ENCODE measurements at regions not wholly inside any gene's neighbourhood (a gene's known extent, or its start where the extent isn't known, plus 50 kb on each side); places are given as distances from the start of the nearest gene placed in this dataset.

- no peaks in the 10 kb centered on the region for H3K36me3 ChIP-seq (ENCODE audit: control insufficient read depth in 2 of 2, extremely low read depth in 1 of 2, insufficient read depth in 2 of 2, low read length in 2 of 2)
- peaks cover 20 to 30% of the 10 kb centered on the region in 2 experiments for H3K27me3 ChIP-seq (ENCODE audit: control insufficient read depth in 2 of 2, insufficient read depth in 2 of 2, low read length in 2 of 2)
- no peaks in the 10 kb centered on the region for H3K79me2 ChIP-seq (ENCODE audit: control insufficient read depth, insufficient read depth, low read length)
- intact Hi-C loops (cut with micrococcal nuclease) (loop anchor here (1.0 to 2.0 kb wide), 5 partner anchors 55 to 362 kb away; partner anchors contain the start of gene NAT10), dilution Hi-C loops (cut with MboI; ENCODE audit: extremely low pct_ligation_motif_present, low sequenced_read_pairs) (no loop called here)
- no peak overlapping the region for H2AFZ ChIP-seq (ENCODE audit: low read depth, low read length)
- no peaks in the 10 kb centered on the region for H3K4me1 ChIP-seq (ENCODE audit: control insufficient read depth, extremely low read depth, insufficient read depth, low read length)
- no peak overlapping the region for H3K9ac ChIP-seq (replicated peaks; ENCODE audit: extremely low read depth, insufficient read depth, low read length)
- no peaks in the 10 kb centered on the region for H3K9me3 ChIP-seq (replicated peaks; ENCODE audit: control insufficient read depth, insufficient read depth, low read length)
- FAIRE-seq (no peak), DNase-seq (ENCODE audit: low read depth, low spot score) (no peak)
- H4K20me1 ChIP-seq (replicated peaks; ENCODE audit: control insufficient read depth, extremely low read depth, insufficient read depth, low read length), result no peaks in the 10 kb centered on the region
- no peak overlapping the region for H3K4me2 ChIP-seq (ENCODE audit: insufficient read depth, low read length)
- ChIA-PET POLR2A (no interaction called here), CTCF (interaction anchor here (0.8 to 6.6 kb wide), 24 partner anchors 9 to 495 kb away, joined by 3 to 74 read pairs (median 4); partner anchors contain the start of genes ABTB2, CAPRIN1 and NAT10)
- BruUV-seq (replicated peaks), result no TSS peak
- TF ChIP-seq MAX (IDR thresholded peaks at IDR 0.05; ENCODE audit: insufficient read depth, insufficient read length), result no peak
- no peak for TF ChIP-seq GATA2 (IDR thresholded peaks at IDR 0.05; ENCODE audit: insufficient read depth, insufficient read length, low read depth, low read length)
- TF ChIP-seq JUN (IDR thresholded peaks at IDR 0.05; ENCODE audit: borderline replicate concordance, insufficient read depth, insufficient read length, low read depth), result no peak
- TF ChIP-seq MYC (IDR thresholded peaks at IDR 0.05; ENCODE audit: low read depth, low read length), result no peak
- TF ChIP-seq FOS (IDR thresholded peaks at IDR 0.05; ENCODE audit: borderline replicate concordance, insufficient read depth, low read length), result no peak
- TF ChIP-seq CTCF (IDR thresholded peaks at IDR 0.05; ENCODE audit: extremely low read depth in 1 of 2, insufficient read depth in 1 of 2, low read depth in 1 of 2, low read length in 2 of 2), result no peak
- no peak for TF ChIP-seq EZH2 (IDR thresholded peaks at IDR 0.05; ENCODE audit: borderline replicate concordance, low read depth, low read length, severe bottlenecking)
- TF ChIP-seq POLR2AphosphoS5 (IDR thresholded peaks at IDR 0.05; ENCODE audit: insufficient read depth, low read depth, low read length), result no peak
- no peak for TF ChIP-seq POLR2A (IDR thresholded peaks at IDR 0.05; ENCODE audit: low read depth, low read length)
- H3K27ac ChIP-seq (ENCODE audit: insufficient read depth, low read depth, low read length), result no peak overlapping the region
- no peak overlapping the region for H3K4me3 ChIP-seq (replicated peaks in 1 of 3; ENCODE audit: insufficient read depth in 1 of 3, low read depth in 1 of 3, low read length in 3 of 3)
- H3K9me1 ChIP-seq (replicated peaks; ENCODE audit: control insufficient read depth, extremely low read depth, insufficient read depth, low read length), result no peaks in the 10 kb centered on the region
These were observed 53.8 kb upstream of the CAPRIN1 start for GRCh38 chr11:33997584-33998251.
